ENCODE measurements at regions not wholly inside any gene's neighbourhood (a gene's known extent, or its start where the extent isn't known, plus 50 kb on each side); places are given as distances from the start of the nearest gene placed in this dataset.

- DNase-seq: no peak
Observed at GRCh38 chr6:77322604-77323003, 140.7 kb downstream of the HTR1B start.

GRCh38 chr6:77318256-77318655, 145.0 kb downstream of the HTR1B start:
- no peak for DNase-seq

GRCh38 chr6:77313595-77313994, 149.7 kb downstream of the HTR1B start:
- DNase-seq: no peak

GRCh38 chr6:77299931-77300330, 163.4 kb downstream of the HTR1B start:
- no peak for DNase-seq

- no peak for DNase-seq
Observed at GRCh38 chr6:77298283-77298682, 165.0 kb downstream of the HTR1B start.

GRCh38 chr6:77292564-77293546, 170.4 kb downstream of the HTR1B start:
- DNase-seq: no peak

GRCh38 chr6:77290798-77291197, 172.5 kb downstream of the HTR1B start:
- no peak for DNase-seq

GRCh38 chr6:77286541-77286940, 176.8 kb downstream of the HTR1B start:
- no peak for DNase-seq

- DNase-seq: no peak
Observed at GRCh38 chr6:77273929-77274328, 189.4 kb downstream of the HTR1B start.

GRCh38 chr6:77264970-77265369, 198.3 kb downstream of the HTR1B start:
- DNase-seq: no peak

GRCh38 chr6:77263003-77263402, 200.3 kb downstream of the HTR1B start:
- DNase-seq: no peak

GRCh38 chr6:77251801-77252200, 211.5 kb downstream of the HTR1B start:
- DNase-seq: peak in 1 of 2 experiments; percentile 6

GRCh38 chr6:77249560-77249959, 213.7 kb downstream of the HTR1B start:
- DNase-seq: no peak

- DNase-seq: no peak
Observed at GRCh38 chr6:77245026-77245425, 218.3 kb downstream of the HTR1B start.

- no peak for DNase-seq
Observed at GRCh38 chr6:77231438-77232305, 231.6 kb downstream of the HTR1B start.

GRCh38 chr6:77228279-77228678, 235.0 kb downstream of the HTR1B start:
- no peak for DNase-seq

- DNase-seq: no peak
Observed at GRCh38 chr6:77217896-77218295, 245.4 kb downstream of the HTR1B start.

GRCh38 chr6:77205936-77206335, 257.4 kb downstream of the HTR1B start:
- no peak for DNase-seq

GRCh38 chr6:77204555-77204954, 258.7 kb downstream of the HTR1B start:
- no peak for DNase-seq

GRCh38 chr6:77183447-77183846, 279.8 kb downstream of the HTR1B start:
- DNase-seq: no peak

- no peak for DNase-seq
Observed at GRCh38 chr6:77181749-77182148, 281.5 kb downstream of the HTR1B start.

GRCh38 chr6:77180326-77180725, 283.0 kb downstream of the HTR1B start:
- DNase-seq: no peak

GRCh38 chr6:77178821-77179220, 284.5 kb downstream of the HTR1B start:
- no peak for DNase-seq

GRCh38 chr6:77177470-77177869, 285.8 kb downstream of the HTR1B start:
- DNase-seq: no peak
